ENCODE measurements at regions not wholly inside any gene's neighbourhood (a gene's known extent, or its start where the extent isn't known, plus 50 kb on each side); places are given as distances from the start of the nearest gene placed in this dataset.
A peak's percentile ranks its signal among the peaks of the same experiment; 100 is the strongest.

- H3K9me3 Mint-ChIP-seq (ENCODE audit: low read depth) = no peaks in the 10 kb centered on the region
- H3K27ac Mint-ChIP-seq = no peak overlapping the region
- DNase-seq (ENCODE audit: low spot score, unreplicated experiment) = no peak
- H3K27me3 Mint-ChIP-seq = no peaks in the 10 kb centered on the region
- H3K4me3 Mint-ChIP-seq (ENCODE audit: low read depth) = no peak overlapping the region
- peaks cover under 1% of the 10 kb centered on the region for H3K4me1 Mint-ChIP-seq (ENCODE audit: low read depth)
- no peak for TF ChIP-seq CTCF (IDR thresholded peaks at IDR 0.05; ENCODE audit: unreplicated experiment)
- peaks cover 7% of the 10 kb centered on the region for H3K36me3 Mint-ChIP-seq (ENCODE audit: insufficient read depth)
Observed at GRCh38 chr11:70908223-70908622, 344.2 kb downstream of the SHANK2 start.

GRCh38 chr11:70910835-70911234 is 341.5 kb downstream of the SHANK2 start:
- no peaks in the 10 kb centered on the region for H3K27me3 Mint-ChIP-seq
- no peak for TF ChIP-seq CTCF (IDR thresholded peaks at IDR 0.05; ENCODE audit: unreplicated experiment)
- H3K4me1 Mint-ChIP-seq (ENCODE audit: low read depth) = peaks cover 12% of the 10 kb centered on the region
- H3K4me3 Mint-ChIP-seq (ENCODE audit: low read depth) = no peak overlapping the region
- H3K9me3 Mint-ChIP-seq (ENCODE audit: low read depth) = no peaks in the 10 kb centered on the region
- DNase-seq (ENCODE audit: low spot score, unreplicated experiment) = no peak
- H3K36me3 Mint-ChIP-seq (ENCODE audit: insufficient read depth) = peaks cover 4% of the 10 kb centered on the region
- H3K27ac Mint-ChIP-seq = no peak overlapping the region

- Mint-ChIP-seq H3K27ac (no peak overlapping the region), H3K9me3 (ENCODE audit: low read depth) (no peaks in the 10 kb centered on the region), H3K27me3 (no peaks in the 10 kb centered on the region), H3K4me1 (ENCODE audit: low read depth) (peaks cover 12% of the 10 kb centered on the region), H3K36me3 (ENCODE audit: insufficient read depth) (peaks cover 3% of the 10 kb centered on the region), H3K4me3 (ENCODE audit: low read depth) (no peak overlapping the region)
- no peak for TF ChIP-seq CTCF (IDR thresholded peaks at IDR 0.05; ENCODE audit: unreplicated experiment)
- no peak for DNase-seq (ENCODE audit: low spot score, unreplicated experiment)
Observed at GRCh38 chr11:70912226-70912840, 340.0 kb downstream of the SHANK2 start.

DNA sequence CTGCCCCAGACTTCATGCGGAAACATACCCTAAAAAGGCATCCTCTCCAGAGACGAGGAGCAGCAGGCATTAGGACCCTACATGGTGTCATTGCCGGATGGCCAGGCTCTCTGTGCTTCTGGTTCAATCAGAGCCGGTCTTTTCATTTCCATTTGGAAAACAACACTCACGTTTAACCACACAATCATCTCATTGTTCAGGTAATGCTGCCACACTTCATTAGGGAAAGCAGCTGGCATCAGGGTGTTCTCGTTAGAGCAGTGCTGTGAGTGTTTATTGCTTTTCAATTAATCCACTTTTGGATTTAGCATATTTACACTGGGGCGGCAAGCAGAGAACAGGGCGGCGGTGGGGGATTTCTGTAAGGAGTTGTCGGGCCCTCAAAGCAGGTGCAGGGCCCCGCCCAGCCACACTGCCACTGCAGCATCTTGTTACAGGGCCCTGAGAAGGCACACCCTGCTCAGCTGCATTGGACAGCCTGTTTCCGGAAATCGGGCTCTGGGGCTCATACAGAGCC is 338.6 kb downstream of the SHANK2 start:
- Mint-ChIP-seq H3K4me3 (ENCODE audit: low read depth) (no peak overlapping the region), H3K4me1 (ENCODE audit: low read depth) (peaks cover 12% of the 10 kb centered on the region), H3K9me3 (ENCODE audit: low read depth) (peaks cover 3% of the 10 kb centered on the region), H3K27ac (peak overlapping the region; percentile 21), H3K27me3 (no peaks in the 10 kb centered on the region), H3K36me3 (ENCODE audit: insufficient read depth) (peaks cover 5% of the 10 kb centered on the region)
- DNase-seq (ENCODE audit: low spot score, unreplicated experiment) = no peak
- no peak for TF ChIP-seq CTCF (IDR thresholded peaks at IDR 0.05; ENCODE audit: unreplicated experiment)

DNA sequence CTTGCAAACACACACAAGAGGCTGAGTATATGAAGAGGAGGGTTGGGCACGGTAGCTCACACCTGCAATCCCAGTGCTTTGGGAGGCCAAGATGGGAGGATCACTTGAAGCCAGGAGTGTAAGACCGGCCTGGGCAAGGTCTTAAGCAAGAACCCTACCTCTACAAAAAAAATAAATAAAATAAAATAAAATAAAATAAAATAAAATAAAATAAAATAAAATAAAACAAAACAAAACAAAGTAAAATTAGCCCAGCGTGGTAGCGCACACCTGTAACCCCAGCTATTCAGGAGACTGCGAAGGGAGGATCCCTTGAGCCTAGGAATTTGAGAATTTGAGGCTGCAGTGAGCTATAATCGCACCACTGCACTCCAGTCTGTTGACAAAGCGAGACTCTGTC is 337.9 kb downstream of the SHANK2 start:
- Mint-ChIP-seq H3K9me3 (ENCODE audit: low read depth) (peaks cover 3% of the 10 kb centered on the region), H3K4me3 (ENCODE audit: low read depth) (no peak overlapping the region), H3K27ac (peak overlapping the region; percentile 59), H3K27me3 (no peaks in the 10 kb centered on the region), H3K36me3 (ENCODE audit: insufficient read depth) (peaks cover 5% of the 10 kb centered on the region), H3K4me1 (ENCODE audit: low read depth) (peaks cover 12% of the 10 kb centered on the region)
- no peak for TF ChIP-seq CTCF (IDR thresholded peaks at IDR 0.05; ENCODE audit: unreplicated experiment)
- no peak for DNase-seq (ENCODE audit: low spot score, unreplicated experiment)
